B cell (primary cell): ENCODE measurements at regions not wholly inside any gene's neighbourhood (a gene's known extent, or its start where the extent isn't known, plus 50 kb on each side); places are given as distances from the start of the nearest gene placed in this dataset.

Experiments
- ATAC-seq: fragments of 200-7000 bp; cut with Tn5 transposase; one replicate; pipeline ENCODE4 v1.10.0; 2021; ENCODE audit warnings: low read depth, mild to moderate bottlenecking, moderate number of reproducible peaks, moderate library complexity
- CTCF ChIA-PET: fragments of 350-600 bp; sonication (Branson Sonifier 250); formaldehyde crosslinking; loops from one replicate; lab custom pipeline; 2021; ENCODE audit warnings: antibody characterized with exemption, inconsistent platforms; lab: Charles Lee
- POLR2A ChIA-PET: fragments of 350-600 bp; sonication (Branson Sonifier 250); formaldehyde crosslinking; loops from one replicate; lab custom pipeline; 2021; ENCODE audit warnings: antibody characterized with exemption; lab: Charles Lee
- DNase-seq: peaks from one replicate; pipeline ENCODE4 v3.0.0; 2013
- H2AFZ ChIP-seq: 2 replicates; pipeline ENCODE4 v1.6.1; 2012; ENCODE audit warnings: mild to moderate bottlenecking, low read depth, low read length; ENCODE audit not compliant: insufficient read depth, poor library complexity, severe bottlenecking
- H3K27ac ChIP-seq, 2 donors: 1 replicate in 1 of 2; 2 replicates in 1 of 2; pipeline ENCODE4 v1.5.1; 2012 to 2013; ENCODE audit warnings: low read length in 2 of 2, mild to moderate bottlenecking in 2 of 2, moderate library complexity in 1 of 2
- H3K27me3 ChIP-seq, 4 experiments: fragments of 200-600 bp in 1 of 4; sonication (generic) in 1 of 4; replicated peaks in 1 of 4; 1 replicate in 2 of 4; 2 replicates in 2 of 4; pipeline versions ENCODE4 v1.6.1 to v1.7.0; 2013 to 2016; ENCODE audit warnings: low read length in 3 of 4, mild to moderate bottlenecking in 2 of 4, mixed read lengths in 1 of 4, moderate library complexity in 1 of 4; ENCODE audit not compliant: insufficient read depth in 4 of 4, control insufficient read depth in 3 of 4; ENCODE audit errors: control extremely low read depth in 1 of 4
- H3K36me3 ChIP-seq, 2 experiments: replicated peaks in 1 of 2; 1 replicate in 1 of 2; 2 replicates in 1 of 2; pipeline versions ENCODE4 v1.6.1 to v1.7.1; 2013; ENCODE audit warnings: low read length in 1 of 2; ENCODE audit not compliant: insufficient read depth in 2 of 2, control insufficient read depth in 1 of 2; ENCODE audit errors: control extremely low read depth in 1 of 2, extremely low read depth in 1 of 2
- H3K4me1 ChIP-seq, 2 donors: fragments of 200-600 bp in 1 of 2; sonication (generic) in 1 of 2; 1 replicate in 1 of 2; 2 replicates in 1 of 2; pipeline versions ENCODE4 v1.5.1 to v1.6.1; 2013 to 2017; ENCODE audit warnings: low read length in 2 of 2; ENCODE audit not compliant: control insufficient read depth in 2 of 2, insufficient read depth in 2 of 2
- H3K4me2 ChIP-seq: replicated peaks from 2 replicates; pipeline ENCODE3; 2012; ENCODE audit warnings: mild to moderate bottlenecking, low read depth, low read length; ENCODE audit not compliant: poor library complexity, severe bottlenecking
- H3K4me3 ChIP-seq, 5 experiments: fragments of 200-600 bp in 1 of 5; sonication (generic) in 1 of 5; 1 replicate in 3 of 5; 2 replicates in 2 of 5; pipeline versions ENCODE4 v1.5.1 to v1.7.0; 2011 to 2016; ENCODE audit warnings: low read length in 4 of 5, mild to moderate bottlenecking in 4 of 5, low read depth in 2 of 5, control low read depth in 1 of 5, moderate library complexity in 1 of 5; ENCODE audit not compliant: insufficient read depth in 1 of 5; ENCODE audit errors: control extremely low read depth in 1 of 5, extremely low read depth in 1 of 5
- H3K79me2 ChIP-seq: fragments of 200-600 bp; sonication (generic); one replicate; pipeline ENCODE4 v1.6.0; 2016; ENCODE audit warnings: low read length; ENCODE audit not compliant: control insufficient read depth, insufficient read depth
- H3K9ac ChIP-seq: fragments of 200-600 bp; sonication (generic); 2 replicates; pipeline ENCODE4 v1.6.1; 2017; ENCODE audit warnings: mild to moderate bottlenecking, low read length, moderate library complexity
- H3K9me3 ChIP-seq, 3 donors: one replicate each; pipeline versions ENCODE4 v1.6.1 to v1.7.1; 2013; ENCODE audit warnings: low read length in 2 of 3; ENCODE audit not compliant: control insufficient read depth in 2 of 3, insufficient read depth in 1 of 3; ENCODE audit errors: control extremely low read depth in 1 of 3
- H4K20me1 ChIP-seq: 2 replicates; pipeline ENCODE4 v1.6.0; 2012; ENCODE audit warnings: mild to moderate bottlenecking, low read length; ENCODE audit not compliant: insufficient read depth, control insufficient read depth, poor library complexity, severe bottlenecking
- H3K27ac Mint-ChIP-seq: one replicate; pipeline ENCODE4 v1.8.0; 2021; ENCODE audit warnings: mixed read lengths
- H3K27me3 Mint-ChIP-seq: one replicate; pipeline ENCODE4 v1.8.0; 2021; ENCODE audit warnings: mixed read lengths
- H3K4me1 Mint-ChIP-seq: one replicate; pipeline ENCODE4 v1.8.0; 2021; ENCODE audit warnings: mixed read lengths
- H3K4me3 Mint-ChIP-seq: one replicate; pipeline ENCODE4 v1.8.0; 2021; ENCODE audit warnings: mixed read lengths
- H3K9me3 Mint-ChIP-seq: one replicate; pipeline ENCODE4 v1.8.0; 2022; ENCODE audit warnings: mixed read lengths; ENCODE audit not compliant: insufficient read depth
- CTCF ChIP-seq: fragments of 200-600 bp; IDR thresholded peaks from one replicate; pipeline ENCODE4 v1.8.0; 2022; ENCODE audit warnings: antibody characterized with exemption, mild to moderate bottlenecking
- EZH2 ChIP-seq: IDR thresholded peaks from 2 replicates; pipeline ENCODE4 v1.6.1; 2012; ENCODE audit warnings: borderline replicate concordance, low read depth, mild to moderate bottlenecking, moderate library complexity, low read length; ENCODE audit not compliant: insufficient read depth, poor library complexity, severe bottlenecking
- WGBS: methylation state at CpG from one replicate; pipeline ENCODE4 v1.1.5; 2013; ENCODE audit warnings: missing lambda C conversion rate; ENCODE audit not compliant: insufficient coverage; 5-methylcytosine and 5-hydroxymethylcytosine counted together
- intact Hi-C: fragments of 100-400 bp; cut with micrococcal nuclease; formaldehyde crosslinking; loops from one replicate; pipeline ENCODE4 v1.10.0; 2022

- Histone ChIP-seq H3K79me2 (no peaks in the 10 kb centered on the region), H3K4me2 (no peak overlapping the region), H3K4me1 (no peaks in the 10 kb centered on the region), H3K36me3 (no peaks in the 10 kb centered on the region), H3K9ac (no peak overlapping the region), H2AFZ (no peak overlapping the region), H3K9me3 (peaks cover 0 to 11% (median 0%) of the 10 kb centered on the region in 3 donors), H4K20me1 (no peaks in the 10 kb centered on the region), H3K4me3 (no peak overlapping the region), H3K27ac (no peak overlapping the region), H3K27me3 (no peaks in the 10 kb centered on the region)
- no peaks in the 10 kb centered on the region for H3K4me1 Mint-ChIP-seq
- no peak overlapping the region for H3K4me3 Mint-ChIP-seq
- DNase-seq (no peak), ATAC-seq (no peak)
- intact Hi-C loops: no loop called here
- CTCF ChIA-PET: no interaction called here
- no peak overlapping the region for H3K27ac Mint-ChIP-seq
- peaks cover 2% of the 10 kb centered on the region for H3K9me3 Mint-ChIP-seq
- TF ChIP-seq EZH2: no peak
- no peak for TF ChIP-seq CTCF
- peaks cover under 1% of the 10 kb centered on the region for H3K27me3 Mint-ChIP-seq
- POLR2A ChIA-PET: no interaction called here
- WGBS: 89% methylated on average over 1 of the region's 1 CpG
Observed at GRCh38 chr18:22477222-22477621, 59.5 kb upstream of the CTAGE1 start.

- Mint-ChIP-seq H3K27ac (no peak overlapping the region), H3K27me3 (no peaks in the 10 kb centered on the region), H3K9me3 (peaks cover 2% of the 10 kb centered on the region), H3K4me1 (no peaks in the 10 kb centered on the region), H3K4me3 (no peak overlapping the region)
- no peak overlapping the region for H2AFZ ChIP-seq
- H3K9me3 ChIP-seq: no peaks in the 10 kb centered on the region
- ATAC-seq (no peak), DNase-seq (no peak)
- H3K4me1 ChIP-seq: no peaks in the 10 kb centered on the region
- CTCF ChIA-PET: no interaction called here
- POLR2A ChIA-PET: no interaction called here
- no peaks in the 10 kb centered on the region for H4K20me1 ChIP-seq
- H3K27ac ChIP-seq: no peak overlapping the region
- no peaks in the 10 kb centered on the region for H3K36me3 ChIP-seq
- intact Hi-C loops: no loop called here
- H3K4me3 ChIP-seq: no peak overlapping the region
- no peak overlapping the region for H3K9ac ChIP-seq
- TF ChIP-seq EZH2: no peak
- TF ChIP-seq CTCF: no peak
- no peaks in the 10 kb centered on the region for H3K27me3 ChIP-seq
- WGBS: 82% methylated on average over 3 of the region's 3 CpGs
- H3K79me2 ChIP-seq: no peaks in the 10 kb centered on the region
- H3K4me2 ChIP-seq: no peak overlapping the region
Observed at GRCh38 chr18:22482948-22483347, 65.2 kb upstream of the CTAGE1 start.
